HG03095 (cell line): ENCODE measurements at regions not wholly inside any gene's neighbourhood (a gene's known extent, or its start where the extent isn't known, plus 50 kb on each side); places are given as distances from the start of the nearest gene placed in this dataset.

Experiments
- ATAC-seq: cut with Tn5 transposase; IDR thresholded peaks from one replicate; pipeline ENCODE4 v1.9.1; 2021; ENCODE audit warnings: moderate library complexity; ENCODE audit not compliant: unreplicated experiment

GRCh38 chr2:207403141-207403540, 126.6 kb upstream of the CREB1 start:
- ATAC-seq: no peak

DNA sequence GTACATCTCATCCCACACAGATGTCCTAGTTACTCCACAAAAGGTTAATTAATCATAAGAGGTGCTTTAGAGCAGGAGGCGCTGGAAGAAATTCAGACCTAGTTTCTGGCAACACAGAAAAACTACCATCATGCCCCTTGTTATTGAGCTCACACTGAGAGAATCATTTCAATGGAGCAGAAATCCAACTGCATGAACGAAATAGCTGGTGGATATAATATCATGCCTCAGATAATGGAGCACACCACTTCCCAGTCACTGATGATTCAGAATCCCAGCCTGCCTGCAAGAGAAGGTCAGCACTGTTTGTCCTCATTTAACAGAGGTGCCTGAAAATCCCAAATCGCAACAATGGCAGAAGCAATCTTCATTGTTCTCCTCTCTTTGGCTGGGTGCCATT, 125.8 kb upstream of the CREB1 start:
- ATAC-seq: no peak

DNA sequence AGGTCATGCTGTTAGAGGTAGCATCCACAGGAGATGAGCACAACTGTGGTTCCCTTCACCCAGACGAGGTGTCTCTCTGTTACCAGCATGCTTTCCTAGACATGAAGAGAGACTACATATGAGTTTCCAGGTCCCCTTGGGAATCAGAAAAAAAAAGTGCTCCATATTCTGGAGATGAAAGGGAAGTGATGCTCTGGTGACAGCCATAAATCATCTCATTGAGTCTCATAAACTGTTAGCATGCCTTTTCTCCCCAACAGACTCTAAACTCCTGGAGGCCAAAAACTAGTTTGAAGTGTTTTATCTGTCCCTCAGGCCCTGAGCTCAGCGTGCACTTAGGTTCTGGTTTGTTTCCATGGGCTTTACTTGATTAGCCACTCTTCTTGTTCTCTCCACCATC, 124.6 kb upstream of the CREB1 start:
- no peak for ATAC-seq

GRCh38 chr2:207408086-207408794, 121.5 kb upstream of the CREB1 start:
- ATAC-seq: no peak

- ATAC-seq: no peak
Measured at GRCh38 chr2:207409517-207409916, 120.2 kb upstream of the CREB1 start.

DNA sequence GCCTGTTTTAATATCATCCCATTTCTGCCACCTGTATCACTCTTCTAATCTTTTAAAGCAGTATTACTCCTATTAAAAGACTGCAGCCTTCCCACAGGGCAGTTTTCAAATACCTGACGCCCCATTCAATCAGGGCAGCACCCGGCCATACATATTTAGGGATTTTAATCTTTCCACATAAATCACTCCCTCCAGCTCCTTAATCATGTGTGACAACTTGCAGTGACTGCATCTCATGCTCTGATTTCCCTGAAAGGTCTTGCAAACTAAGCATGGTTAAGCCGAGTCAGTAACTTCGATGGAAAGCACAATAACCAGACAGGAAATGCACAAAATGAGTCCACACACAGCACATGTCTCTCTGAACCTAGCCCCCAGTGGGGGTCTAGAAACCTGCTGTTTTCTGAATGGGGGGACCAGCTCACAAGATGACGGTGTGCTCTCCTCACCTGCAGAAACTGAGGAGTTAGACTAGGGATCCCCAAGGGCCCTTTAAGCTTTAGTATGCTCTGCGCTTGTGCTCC, 116.9 kb upstream of the CREB1 start:
- no peak for ATAC-seq

- no peak for ATAC-seq
Measured at GRCh38 chr2:207413376-207413907, 116.3 kb upstream of the CREB1 start.

- ATAC-seq: no peak
Measured at GRCh38 chr2:207416111-207416510, 113.7 kb upstream of the CREB1 start.

GRCh38 chr2:207416900-207417299, 112.9 kb upstream of the CREB1 start:
- no peak for ATAC-seq

GRCh38 chr2:207417301-207417718, 112.5 kb upstream of the CREB1 start:
- no peak for ATAC-seq

DNA sequence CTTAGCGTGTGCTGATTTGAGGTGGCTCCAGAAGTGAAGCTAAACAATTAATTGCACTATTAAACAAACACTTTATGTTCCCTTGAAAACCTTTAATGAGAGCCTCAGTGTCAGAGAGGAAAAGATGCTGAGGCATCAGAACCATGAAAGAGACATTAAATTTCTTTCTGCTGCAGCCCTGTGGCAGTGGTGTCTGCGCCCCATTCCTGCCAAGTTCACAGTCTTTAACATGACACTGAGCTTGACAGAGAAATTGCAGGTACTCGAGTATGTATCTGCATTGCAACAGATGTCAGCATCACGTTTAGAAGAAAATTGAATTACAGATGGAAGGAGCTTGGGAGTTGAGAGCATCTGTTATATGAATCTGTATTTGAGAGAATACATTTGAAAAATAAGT, 111.3 kb upstream of the CREB1 start:
- ATAC-seq: no peak

DNA sequence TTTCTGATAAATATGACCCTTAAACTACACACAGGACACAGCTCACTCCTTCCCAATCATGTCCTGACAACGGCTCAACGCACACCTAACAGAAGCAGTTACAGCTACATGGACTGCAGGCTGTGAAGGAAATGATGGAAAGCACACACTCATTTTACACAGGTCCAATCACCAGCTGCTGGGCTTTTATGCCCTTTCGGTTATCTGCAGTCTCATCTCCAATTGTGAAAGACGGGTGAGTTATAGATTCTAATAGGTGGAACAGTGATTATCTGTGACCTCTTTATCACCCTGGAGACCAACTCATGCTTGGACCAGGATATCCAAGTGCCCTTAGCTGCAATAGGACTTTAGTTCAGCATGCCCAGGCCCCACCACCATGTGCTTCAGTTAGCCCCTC, 110.4 kb upstream of the CREB1 start:
- no peak for ATAC-seq

GRCh38 chr2:207421671-207422070, 108.1 kb upstream of the CREB1 start:
- no peak for ATAC-seq

DNA sequence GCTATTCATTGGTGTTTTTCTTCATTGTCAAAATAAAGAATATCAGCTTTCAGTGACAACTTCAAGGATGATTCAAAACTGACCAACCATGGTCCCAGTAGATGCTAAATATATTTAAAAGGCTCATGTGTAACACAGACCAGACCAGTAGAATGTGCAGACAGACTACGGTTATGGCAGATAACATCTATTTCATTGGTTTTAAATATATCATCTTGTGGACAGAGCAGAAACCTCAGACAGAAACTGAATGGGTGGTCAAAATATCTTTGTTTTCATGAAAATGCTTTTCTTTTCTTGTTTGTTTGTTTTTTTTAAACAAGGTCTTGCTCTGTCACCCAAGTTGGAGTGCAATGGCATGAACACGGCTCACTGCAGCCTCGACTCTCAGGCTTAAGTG, 107.4 kb upstream of the CREB1 start:
- ATAC-seq: no peak

DNA sequence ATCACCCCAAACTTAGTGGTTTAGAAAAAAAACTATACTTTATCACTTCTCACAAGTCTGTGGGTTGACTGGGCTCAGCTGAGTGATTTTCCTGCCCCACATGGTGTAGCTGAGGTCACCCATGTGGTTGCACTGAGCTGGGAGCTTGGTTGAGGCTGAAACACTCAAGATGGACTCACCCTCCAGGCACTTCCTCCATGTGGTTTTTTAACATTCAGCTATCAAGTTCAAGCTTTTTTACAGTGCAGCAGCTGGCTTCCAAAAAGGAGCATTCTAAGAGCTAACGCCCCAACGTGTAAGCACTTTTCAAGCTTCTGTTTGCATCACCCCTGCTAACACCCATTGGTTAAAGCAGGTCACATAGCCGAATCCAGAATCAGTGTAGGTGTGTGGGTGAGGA, 105.9 kb upstream of the CREB1 start:
- peak; percentile 90 for ATAC-seq

GRCh38 chr2:207427986-207428385, 101.8 kb upstream of the CREB1 start:
- no peak for ATAC-seq

- no peak for ATAC-seq
Measured at GRCh38 chr2:207428573-207428972, 101.2 kb upstream of the CREB1 start.

DNA sequence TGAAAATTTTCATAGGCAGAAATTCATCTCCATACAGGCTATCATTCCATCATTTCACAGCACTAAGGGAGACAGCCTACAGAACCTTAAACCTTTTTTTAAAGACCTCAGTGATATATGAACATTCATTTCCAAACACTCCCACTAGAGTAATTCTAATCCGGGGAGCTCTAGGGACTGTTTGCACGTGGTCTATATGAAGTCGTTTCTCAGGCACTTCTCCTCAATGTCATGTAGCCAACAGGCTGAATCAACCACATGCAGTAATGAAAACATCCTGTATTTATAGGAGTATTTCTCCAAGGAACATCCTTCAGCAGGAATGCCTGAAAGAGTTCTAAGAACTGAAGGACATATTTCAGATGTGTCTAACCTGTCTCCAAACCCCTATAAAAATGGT, 97.3 kb upstream of the CREB1 start:
- ATAC-seq: no peak

GRCh38 chr2:207434306-207434705, 95.5 kb upstream of the CREB1 start:
- ATAC-seq: no peak

- no peak for ATAC-seq
Measured at GRCh38 chr2:207434899-207435465, 94.8 kb upstream of the CREB1 start.

DNA sequence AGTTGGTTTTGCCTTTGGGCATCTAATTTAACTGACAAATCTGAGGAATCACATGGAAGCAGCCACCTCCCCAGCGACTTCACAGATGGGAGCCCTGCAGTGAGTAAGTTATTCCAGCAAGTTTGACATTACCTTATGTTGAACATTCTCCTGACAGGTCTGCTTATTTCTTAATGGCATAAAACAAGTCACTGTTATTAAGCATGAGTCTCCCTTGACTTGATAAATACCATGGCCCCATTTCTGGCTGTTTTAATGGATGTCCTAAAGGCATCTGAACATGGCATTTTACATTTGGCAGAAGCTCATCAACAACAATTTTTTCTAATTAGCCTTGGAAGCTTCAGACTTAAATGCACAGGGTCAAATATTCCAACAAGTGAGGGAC, 92.6 kb upstream of the CREB1 start:
- no peak for ATAC-seq

DNA sequence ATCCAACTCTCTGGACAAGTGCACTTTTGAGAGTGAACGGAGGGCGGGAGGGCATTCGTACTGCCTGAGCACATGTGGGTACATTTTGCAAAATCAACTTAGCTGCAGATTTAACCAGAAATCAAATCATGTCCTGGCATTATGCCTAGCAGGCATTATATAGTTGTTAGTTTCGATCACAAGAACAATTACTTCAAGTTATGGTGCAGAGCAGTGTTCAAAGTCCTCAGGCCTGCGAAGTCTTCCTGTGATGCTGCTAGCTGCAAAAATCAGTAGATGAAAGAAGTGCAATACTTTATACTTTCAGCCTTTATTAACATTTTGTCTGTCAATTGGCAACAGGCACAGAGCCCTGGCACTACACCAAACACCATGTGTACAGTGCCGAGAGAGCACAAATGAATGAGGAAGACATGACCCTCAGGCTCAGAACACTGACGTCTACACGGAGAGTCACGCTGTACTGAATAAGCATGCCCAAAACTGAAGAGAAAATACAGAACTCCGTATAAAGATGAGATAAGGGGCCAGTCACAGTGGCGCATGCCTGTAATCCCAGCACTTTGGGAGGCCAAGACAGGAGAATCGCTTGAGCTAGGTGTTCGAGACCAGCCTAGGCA, 92.1 kb upstream of the CREB1 start:
- no peak for ATAC-seq
